B cell (primary cell): ENCODE measurements at regions not wholly inside any gene's neighbourhood (a gene's known extent, or its start where the extent isn't known, plus 50 kb on each side); places are given as distances from the start of the nearest gene placed in this dataset.
"Not testable (repeated sequence)": the region's sequence is repeated elsewhere in the genome, so short reads cannot be mapped to it uniquely, and the experiment has no call there.

Experiments
- ATAC-seq: fragments of 200-7000 bp; cut with Tn5 transposase; one replicate; pipeline ENCODE4 v1.10.0; 2021; ENCODE audit warnings: low read depth, mild to moderate bottlenecking, moderate number of reproducible peaks, moderate library complexity
- CTCF ChIA-PET: fragments of 350-600 bp; sonication (Branson Sonifier 250); formaldehyde crosslinking; loops from one replicate; lab custom pipeline; 2021; ENCODE audit warnings: antibody characterized with exemption, inconsistent platforms; lab: Charles Lee
- POLR2A ChIA-PET: fragments of 350-600 bp; sonication (Branson Sonifier 250); formaldehyde crosslinking; loops from one replicate; lab custom pipeline; 2021; ENCODE audit warnings: antibody characterized with exemption; lab: Charles Lee
- DNase-seq: peaks from one replicate; pipeline ENCODE4 v3.0.0; 2013
- H2AFZ ChIP-seq: 2 replicates; pipeline ENCODE4 v1.6.1; 2012; ENCODE audit warnings: mild to moderate bottlenecking, low read depth, low read length; ENCODE audit not compliant: insufficient read depth, poor library complexity, severe bottlenecking
- H3K27ac ChIP-seq, 2 donors: 1 replicate in 1 of 2; 2 replicates in 1 of 2; pipeline ENCODE4 v1.5.1; 2012 to 2013; ENCODE audit warnings: low read length in 2 of 2, mild to moderate bottlenecking in 2 of 2, moderate library complexity in 1 of 2
- H3K27me3 ChIP-seq, 4 experiments: fragments of 200-600 bp in 1 of 4; sonication (generic) in 1 of 4; replicated peaks in 1 of 4; 1 replicate in 2 of 4; 2 replicates in 2 of 4; pipeline versions ENCODE4 v1.6.1 to v1.7.0; 2013 to 2016; ENCODE audit warnings: low read length in 3 of 4, mild to moderate bottlenecking in 2 of 4, mixed read lengths in 1 of 4, moderate library complexity in 1 of 4; ENCODE audit not compliant: insufficient read depth in 4 of 4, control insufficient read depth in 3 of 4; ENCODE audit errors: control extremely low read depth in 1 of 4
- H3K36me3 ChIP-seq, 2 experiments: replicated peaks in 1 of 2; 1 replicate in 1 of 2; 2 replicates in 1 of 2; pipeline versions ENCODE4 v1.6.1 to v1.7.1; 2013; ENCODE audit warnings: low read length in 1 of 2; ENCODE audit not compliant: insufficient read depth in 2 of 2, control insufficient read depth in 1 of 2; ENCODE audit errors: control extremely low read depth in 1 of 2, extremely low read depth in 1 of 2
- H3K4me1 ChIP-seq, 2 donors: fragments of 200-600 bp in 1 of 2; sonication (generic) in 1 of 2; 1 replicate in 1 of 2; 2 replicates in 1 of 2; pipeline versions ENCODE4 v1.5.1 to v1.6.1; 2013 to 2017; ENCODE audit warnings: low read length in 2 of 2; ENCODE audit not compliant: control insufficient read depth in 2 of 2, insufficient read depth in 2 of 2
- H3K4me2 ChIP-seq: replicated peaks from 2 replicates; pipeline ENCODE3; 2012; ENCODE audit warnings: mild to moderate bottlenecking, low read depth, low read length; ENCODE audit not compliant: poor library complexity, severe bottlenecking
- H3K4me3 ChIP-seq, 5 experiments: fragments of 200-600 bp in 1 of 5; sonication (generic) in 1 of 5; 1 replicate in 3 of 5; 2 replicates in 2 of 5; pipeline versions ENCODE4 v1.5.1 to v1.7.0; 2011 to 2016; ENCODE audit warnings: low read length in 4 of 5, mild to moderate bottlenecking in 4 of 5, low read depth in 2 of 5, control low read depth in 1 of 5, moderate library complexity in 1 of 5; ENCODE audit not compliant: insufficient read depth in 1 of 5; ENCODE audit errors: control extremely low read depth in 1 of 5, extremely low read depth in 1 of 5
- H3K79me2 ChIP-seq: fragments of 200-600 bp; sonication (generic); one replicate; pipeline ENCODE4 v1.6.0; 2016; ENCODE audit warnings: low read length; ENCODE audit not compliant: control insufficient read depth, insufficient read depth
- H3K9ac ChIP-seq: fragments of 200-600 bp; sonication (generic); 2 replicates; pipeline ENCODE4 v1.6.1; 2017; ENCODE audit warnings: mild to moderate bottlenecking, low read length, moderate library complexity
- H3K9me3 ChIP-seq, 3 donors: one replicate each; pipeline versions ENCODE4 v1.6.1 to v1.7.1; 2013; ENCODE audit warnings: low read length in 2 of 3; ENCODE audit not compliant: control insufficient read depth in 2 of 3, insufficient read depth in 1 of 3; ENCODE audit errors: control extremely low read depth in 1 of 3
- H4K20me1 ChIP-seq: 2 replicates; pipeline ENCODE4 v1.6.0; 2012; ENCODE audit warnings: mild to moderate bottlenecking, low read length; ENCODE audit not compliant: insufficient read depth, control insufficient read depth, poor library complexity, severe bottlenecking
- H3K27ac Mint-ChIP-seq: one replicate; pipeline ENCODE4 v1.8.0; 2021; ENCODE audit warnings: mixed read lengths
- H3K27me3 Mint-ChIP-seq: one replicate; pipeline ENCODE4 v1.8.0; 2021; ENCODE audit warnings: mixed read lengths
- H3K4me1 Mint-ChIP-seq: one replicate; pipeline ENCODE4 v1.8.0; 2021; ENCODE audit warnings: mixed read lengths
- H3K4me3 Mint-ChIP-seq: one replicate; pipeline ENCODE4 v1.8.0; 2021; ENCODE audit warnings: mixed read lengths
- H3K9me3 Mint-ChIP-seq: one replicate; pipeline ENCODE4 v1.8.0; 2022; ENCODE audit warnings: mixed read lengths; ENCODE audit not compliant: insufficient read depth
- EZH2 ChIP-seq: IDR thresholded peaks from 2 replicates; pipeline ENCODE4 v1.6.1; 2012; ENCODE audit warnings: borderline replicate concordance, low read depth, mild to moderate bottlenecking, moderate library complexity, low read length; ENCODE audit not compliant: insufficient read depth, poor library complexity, severe bottlenecking
- WGBS: methylation state at CpG from one replicate; pipeline ENCODE4 v1.1.5; 2013; ENCODE audit warnings: missing lambda C conversion rate; ENCODE audit not compliant: insufficient coverage; 5-methylcytosine and 5-hydroxymethylcytosine counted together
- intact Hi-C: fragments of 100-400 bp; cut with micrococcal nuclease; formaldehyde crosslinking; loops from one replicate; pipeline ENCODE4 v1.10.0; 2022
- TF ChIP-seq, protein P1 (sequence below): fragments of 200-600 bp; IDR thresholded peaks from one replicate; pipeline ENCODE4 v1.8.0; 2022; ENCODE audit warnings: antibody characterized with exemption, mild to moderate bottlenecking

DNA sequence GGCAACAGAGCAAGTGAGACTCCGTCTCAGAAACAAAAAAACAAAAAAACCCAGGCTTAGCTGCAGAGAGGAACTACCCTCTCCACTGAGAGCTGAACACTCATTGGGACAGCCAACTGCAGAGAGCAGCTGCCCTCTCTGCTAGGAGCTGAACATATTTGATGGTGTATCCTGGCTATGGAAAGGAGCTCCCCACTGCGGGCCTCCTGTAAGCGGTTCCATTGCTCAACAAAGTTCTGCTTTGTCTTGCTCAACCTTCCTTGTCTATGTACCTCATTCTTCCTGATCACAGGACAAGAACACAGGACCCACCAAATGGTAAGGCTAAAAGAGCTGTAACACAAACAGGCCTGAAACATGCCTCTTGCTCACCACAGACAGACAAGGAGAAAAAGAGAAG is 246.3 kb upstream of the LRRTM4 start:
- H3K4me3 ChIP-seq, result no peak overlapping the region
- 100% methylated on average over 1 of the region's 3 CpGs for WGBS
- ChIA-PET POLR2A (no interaction called here), CTCF (no interaction called here)
- TF ChIP-seq, protein P1, sequence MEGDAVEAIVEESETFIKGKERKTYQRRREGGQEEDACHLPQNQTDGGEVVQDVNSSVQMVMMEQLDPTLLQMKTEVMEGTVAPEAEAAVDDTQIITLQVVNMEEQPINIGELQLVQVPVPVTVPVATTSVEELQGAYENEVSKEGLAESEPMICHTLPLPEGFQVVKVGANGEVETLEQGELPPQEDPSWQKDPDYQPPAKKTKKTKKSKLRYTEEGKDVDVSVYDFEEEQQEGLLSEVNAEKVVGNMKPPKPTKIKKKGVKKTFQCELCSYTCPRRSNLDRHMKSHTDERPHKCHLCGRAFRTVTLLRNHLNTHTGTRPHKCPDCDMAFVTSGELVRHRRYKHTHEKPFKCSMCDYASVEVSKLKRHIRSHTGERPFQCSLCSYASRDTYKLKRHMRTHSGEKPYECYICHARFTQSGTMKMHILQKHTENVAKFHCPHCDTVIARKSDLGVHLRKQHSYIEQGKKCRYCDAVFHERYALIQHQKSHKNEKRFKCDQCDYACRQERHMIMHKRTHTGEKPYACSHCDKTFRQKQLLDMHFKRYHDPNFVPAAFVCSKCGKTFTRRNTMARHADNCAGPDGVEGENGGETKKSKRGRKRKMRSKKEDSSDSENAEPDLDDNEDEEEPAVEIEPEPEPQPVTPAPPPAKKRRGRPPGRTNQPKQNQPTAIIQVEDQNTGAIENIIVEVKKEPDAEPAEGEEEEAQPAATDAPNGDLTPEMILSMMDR, result no peak
- TF ChIP-seq EZH2, result no peak
- H3K4me1 ChIP-seq, result no peaks in the 10 kb centered on the region
- no peaks in the 10 kb centered on the region for H3K27me3 Mint-ChIP-seq
- H3K79me2 ChIP-seq, result no peaks in the 10 kb centered on the region
- H3K36me3 ChIP-seq, result no peaks in the 10 kb centered on the region
- intact Hi-C loops, result no loop called here
- ATAC-seq, result no peak
- no peak for DNase-seq
- H3K27ac ChIP-seq, result no peak overlapping the region
- H3K9me3 ChIP-seq, result peaks cover 0 to 22% (median 0%) of the 10 kb centered on the region in 3 donors
- H3K9ac ChIP-seq, result no peak overlapping the region
- H2AFZ ChIP-seq, result no peak overlapping the region
- H3K27ac Mint-ChIP-seq, result no peak overlapping the region
- H3K4me1 Mint-ChIP-seq, result no peaks in the 10 kb centered on the region
- H3K4me3 Mint-ChIP-seq, result no peak overlapping the region
- no peaks in the 10 kb centered on the region for H3K27me3 ChIP-seq
- H3K4me2 ChIP-seq, result no peak overlapping the region
- no peaks in the 10 kb centered on the region for H4K20me1 ChIP-seq
- H3K9me3 Mint-ChIP-seq, result peaks cover 2% of the 10 kb centered on the region

DNA sequence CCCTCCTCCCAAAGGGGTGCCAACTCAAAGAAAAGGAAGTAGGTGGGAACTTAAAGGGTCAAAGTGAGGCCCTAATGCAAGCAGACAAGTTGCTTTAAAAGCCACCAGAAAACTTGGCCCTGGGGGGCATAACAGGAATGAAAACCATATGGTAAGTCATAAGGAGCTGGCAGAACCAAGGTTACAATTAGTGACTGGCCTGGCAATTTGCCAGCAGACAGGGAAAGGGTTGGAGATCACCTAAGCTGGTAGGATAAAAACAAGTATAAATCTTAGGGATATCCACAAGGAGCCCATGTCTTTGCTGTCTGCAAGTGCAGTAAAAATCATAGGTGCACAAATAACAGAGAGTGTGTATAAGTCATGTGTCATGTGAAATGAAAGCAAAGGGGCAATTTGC is 256.7 kb upstream of the LRRTM4 start:
- H3K4me1 Mint-ChIP-seq, result no peaks in the 10 kb centered on the region
- Histone ChIP-seq H4K20me1 (no peaks in the 10 kb centered on the region), H3K27me3 (no peaks in the 10 kb centered on the region), H3K79me2 (no peaks in the 10 kb centered on the region), H3K9me3 (peaks cover 1 to 8% (median 3%) of the 10 kb centered on the region in 3 donors), H3K27ac (no peak overlapping the region), H3K4me2 (no peak overlapping the region), H3K36me3 (no peaks in the 10 kb centered on the region), H3K4me3 (no peak overlapping the region), H2AFZ (no peak overlapping the region), H3K9ac (no peak overlapping the region), H3K4me1 (no peaks in the 10 kb centered on the region)
- H3K4me3 Mint-ChIP-seq, result no peak overlapping the region
- peaks cover 6% of the 10 kb centered on the region for H3K9me3 Mint-ChIP-seq
- ATAC-seq (no peak), DNase-seq (no peak)
- H3K27me3 Mint-ChIP-seq, result no peaks in the 10 kb centered on the region
- intact Hi-C loops, result no loop called here
- TF ChIP-seq EZH2, result no peak
- TF ChIP-seq, protein P1, result no peak
- ChIA-PET CTCF (no interaction called here), POLR2A (no interaction called here)
- no peak overlapping the region for H3K27ac Mint-ChIP-seq

DNA sequence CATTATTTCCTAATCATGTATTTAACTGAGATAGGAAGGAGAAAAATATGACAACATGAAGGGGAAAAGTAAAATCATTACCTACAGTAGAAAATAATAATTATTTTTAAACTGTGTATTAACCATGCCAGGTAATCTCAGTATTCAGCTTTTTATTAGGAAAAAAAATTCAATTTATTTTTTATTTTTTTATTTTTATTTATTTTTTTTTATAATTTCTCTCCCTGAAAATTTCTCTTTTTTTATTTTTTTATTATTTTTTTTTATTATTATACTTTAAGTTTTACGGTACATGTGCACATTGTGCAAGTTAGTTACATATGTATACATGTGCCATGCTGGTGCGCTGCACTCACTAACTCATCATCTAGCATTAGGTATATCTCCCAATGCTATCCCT is 271.3 kb upstream of the LRRTM4 start:
- H3K9ac ChIP-seq, H3K27me3 ChIP-seq, H3K27me3 Mint-ChIP-seq, DNase-seq, H3K79me2 ChIP-seq, H3K4me2 ChIP-seq, H3K9me3 ChIP-seq, H4K20me1 ChIP-seq, H3K9me3 Mint-ChIP-seq, ATAC-seq, H2AFZ ChIP-seq, POLR2A ChIA-PET, H3K4me3 ChIP-seq, intact Hi-C loops, CTCF ChIA-PET, H3K36me3 ChIP-seq, H3K4me1 ChIP-seq, H3K27ac Mint-ChIP-seq, H3K4me1 Mint-ChIP-seq, H3K27ac ChIP-seq, H3K4me3 Mint-ChIP-seq: not testable (repeated sequence)
- WGBS, result no CpG with 5 or more reads among the region's 2 CpGs
